Cardiac muscle cell (in vitro differentiated cells and primary cell): ENCODE measurements at regions not wholly inside any gene's neighbourhood (a gene's known extent, or its start where the extent isn't known, plus 50 kb on each side); places are given as distances from the start of the nearest gene placed in this dataset.
"Not testable (repeated sequence)": the region's sequence is repeated elsewhere in the genome, so short reads cannot be mapped to it uniquely, and the experiment has no call there.

Source experiments
- DNase-seq, 2 donors: peaks; one replicate each; pipeline versions ENCODE4 v3.0.0 to v3.0.0-alpha.2; 2010 to 2017; ENCODE audit warnings: low read depth in 1 of 2, low spot score in 1 of 2
- H3K27ac ChIP-seq: fragments of 200-600 bp; sonication (generic); 2 replicates; pipeline ENCODE4 v1.5.1; 2016
- H3K27me3 ChIP-seq: fragments of 200-600 bp; sonication (generic); 2 replicates; pipeline ENCODE4 v1.6.0; 2016; ENCODE audit warnings: control low read depth
- H3K36me3 ChIP-seq: fragments of 200-600 bp; sonication (generic); 2 replicates; pipeline ENCODE4 v1.5.1; 2016; ENCODE audit warnings: control low read depth
- H3K4me1 ChIP-seq: fragments of 200-600 bp; sonication (generic); 2 replicates; pipeline ENCODE4 v1.8.1; 2017; ENCODE audit warnings: low read depth, mild to moderate bottlenecking, mixed run types
- H3K4me3 ChIP-seq: fragments of 200-600 bp; sonication (generic); 2 replicates; pipeline ENCODE4 v1.5.1; 2016; ENCODE audit warnings: mild to moderate bottlenecking
- H3K9me3 ChIP-seq: fragments of 200-600 bp; sonication (generic); 2 replicates; pipeline ENCODE4 v1.5.1; 2017; ENCODE audit warnings: low read depth, mild to moderate bottlenecking, control low read depth
- TF ChIP-seq, protein P1 (sequence below): IDR thresholded peaks from 2 replicates; pipeline ENCODE4 v1.5.1; 2012; ENCODE audit warnings: low read depth, mild to moderate bottlenecking, low read length

DNA sequence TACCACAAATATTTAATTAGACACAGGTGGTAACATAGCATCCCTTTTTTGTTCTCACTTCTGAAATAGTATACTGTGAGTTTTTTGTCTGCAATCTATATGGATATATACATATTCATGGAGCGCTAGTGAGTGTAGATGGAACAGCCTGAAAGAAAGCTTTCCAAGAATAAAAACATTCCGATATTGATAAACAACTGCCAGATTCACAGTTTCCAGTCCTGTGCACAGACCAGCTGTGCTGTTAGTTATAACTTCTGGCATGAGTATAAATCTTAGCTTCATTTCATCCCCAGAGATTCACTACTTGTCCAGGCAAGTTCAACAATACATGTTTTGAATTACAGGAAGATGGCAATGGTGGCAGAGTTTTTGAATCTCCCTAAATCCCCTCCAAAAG lies 467.1 kb upstream of the STEAP1 start:
- Histone ChIP-seq H3K4me3 (no peak overlapping the region), H3K4me1 (no peaks in the 10 kb centered on the region), H3K9me3 (no peaks in the 10 kb centered on the region), H3K27ac (no peak overlapping the region), H3K27me3 (no peaks in the 10 kb centered on the region), H3K36me3 (no peaks in the 10 kb centered on the region)
- TF ChIP-seq, protein P1, sequence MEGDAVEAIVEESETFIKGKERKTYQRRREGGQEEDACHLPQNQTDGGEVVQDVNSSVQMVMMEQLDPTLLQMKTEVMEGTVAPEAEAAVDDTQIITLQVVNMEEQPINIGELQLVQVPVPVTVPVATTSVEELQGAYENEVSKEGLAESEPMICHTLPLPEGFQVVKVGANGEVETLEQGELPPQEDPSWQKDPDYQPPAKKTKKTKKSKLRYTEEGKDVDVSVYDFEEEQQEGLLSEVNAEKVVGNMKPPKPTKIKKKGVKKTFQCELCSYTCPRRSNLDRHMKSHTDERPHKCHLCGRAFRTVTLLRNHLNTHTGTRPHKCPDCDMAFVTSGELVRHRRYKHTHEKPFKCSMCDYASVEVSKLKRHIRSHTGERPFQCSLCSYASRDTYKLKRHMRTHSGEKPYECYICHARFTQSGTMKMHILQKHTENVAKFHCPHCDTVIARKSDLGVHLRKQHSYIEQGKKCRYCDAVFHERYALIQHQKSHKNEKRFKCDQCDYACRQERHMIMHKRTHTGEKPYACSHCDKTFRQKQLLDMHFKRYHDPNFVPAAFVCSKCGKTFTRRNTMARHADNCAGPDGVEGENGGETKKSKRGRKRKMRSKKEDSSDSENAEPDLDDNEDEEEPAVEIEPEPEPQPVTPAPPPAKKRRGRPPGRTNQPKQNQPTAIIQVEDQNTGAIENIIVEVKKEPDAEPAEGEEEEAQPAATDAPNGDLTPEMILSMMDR: no peak
- no peak for DNase-seq

DNA sequence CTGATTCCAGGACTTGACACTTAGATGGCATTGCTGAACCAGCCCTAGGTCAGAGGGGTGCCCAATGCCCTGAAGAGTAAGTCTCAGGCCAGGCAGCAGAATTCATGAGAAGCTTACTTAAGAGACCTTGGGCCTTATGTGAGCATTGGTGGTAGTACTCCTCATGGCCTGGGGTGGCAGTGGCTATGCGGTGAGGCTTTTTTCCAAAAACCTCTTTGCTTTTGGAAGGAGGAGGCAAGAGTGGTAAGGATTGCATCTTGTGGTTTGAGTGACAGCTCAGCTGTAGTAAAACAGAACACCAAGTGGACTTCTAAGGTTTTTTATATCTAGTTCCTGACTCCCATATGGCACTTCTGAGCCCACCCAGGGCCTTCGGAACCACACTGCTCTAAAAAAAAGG lies 459.0 kb upstream of the STEAP1 start:
- H3K36me3 ChIP-seq: no peaks in the 10 kb centered on the region
- H3K27me3 ChIP-seq: no peaks in the 10 kb centered on the region
- no peaks in the 10 kb centered on the region for H3K4me1 ChIP-seq
- DNase-seq: no peak
- TF ChIP-seq, protein P1: no peak
- no peaks in the 10 kb centered on the region for H3K9me3 ChIP-seq
- no peak overlapping the region for H3K4me3 ChIP-seq
- H3K27ac ChIP-seq: no peak overlapping the region

DNA sequence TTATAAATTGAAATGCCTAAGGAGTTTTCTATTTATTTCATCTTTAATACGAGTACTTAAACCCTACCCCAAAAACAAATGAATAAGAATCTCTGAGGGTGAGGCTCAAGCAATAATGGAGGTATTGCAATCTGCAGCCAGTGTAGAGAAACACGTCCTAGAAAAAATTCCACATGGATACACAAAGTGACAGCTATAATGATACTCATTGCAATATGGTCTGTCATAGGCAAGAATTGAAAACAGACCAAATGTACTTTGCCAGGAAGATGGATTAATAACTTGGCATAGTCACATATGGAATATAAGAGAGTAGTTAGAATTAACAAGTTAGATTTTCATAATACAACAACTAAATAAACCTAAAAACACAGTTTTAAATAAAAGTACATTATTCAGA lies 440.1 kb upstream of the STEAP1 start:
- Histone ChIP-seq H3K9me3 (no peaks in the 10 kb centered on the region), H3K36me3 (no peaks in the 10 kb centered on the region), H3K4me3 (no peak overlapping the region), H3K27me3 (no peaks in the 10 kb centered on the region), H3K4me1 (no peaks in the 10 kb centered on the region), H3K27ac (no peak overlapping the region)
- no peak for DNase-seq
- TF ChIP-seq, protein P1: no peak

DNA sequence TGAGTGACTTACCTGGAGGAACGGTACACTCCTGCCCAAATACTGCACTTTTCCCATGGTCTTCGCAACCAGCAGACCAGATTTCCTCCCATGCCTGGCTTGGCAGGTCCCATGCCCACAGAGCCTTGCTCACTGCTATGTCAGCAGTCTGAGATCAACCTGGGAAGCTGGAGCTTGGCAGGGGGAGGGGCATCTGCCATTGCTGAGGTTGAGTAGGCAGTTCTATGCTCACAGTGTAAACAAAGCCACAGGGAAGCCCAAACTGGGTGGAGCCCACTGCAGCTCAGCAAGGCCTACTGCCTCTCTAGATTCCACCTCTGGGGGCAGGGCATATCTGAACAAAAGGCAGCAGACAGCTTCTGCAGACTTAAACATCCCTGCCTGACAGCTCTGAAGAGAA lies 435.3 kb upstream of the STEAP1 start:
- not testable (repeated sequence) for H3K4me3 ChIP-seq, H3K36me3 ChIP-seq, H3K27ac ChIP-seq, DNase-seq, H3K27me3 ChIP-seq, H3K4me1 ChIP-seq, H3K9me3 ChIP-seq

DNA sequence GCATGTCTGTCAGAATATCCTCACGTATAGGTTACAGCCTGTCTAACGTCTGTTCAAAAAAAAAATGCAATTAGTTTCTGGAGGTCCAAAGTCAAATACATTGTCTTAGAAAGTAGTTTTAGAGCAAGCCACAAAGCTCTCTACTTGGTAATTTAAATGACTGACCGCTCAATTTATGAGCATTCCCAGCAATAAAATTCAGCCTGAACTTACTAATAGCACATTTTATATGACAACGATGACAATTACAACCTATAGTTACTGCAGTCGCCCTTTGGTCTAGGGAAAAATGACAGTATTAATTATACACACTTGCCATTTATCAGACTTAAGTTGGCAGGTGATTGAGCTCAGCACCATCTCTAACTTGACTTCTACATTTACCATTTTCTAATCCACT lies 425.8 kb upstream of the STEAP1 start:
- no peak overlapping the region for H3K4me3 ChIP-seq
- no peak overlapping the region for H3K27ac ChIP-seq
- no peaks in the 10 kb centered on the region for H3K9me3 ChIP-seq
- no peaks in the 10 kb centered on the region for H3K27me3 ChIP-seq
- TF ChIP-seq, protein P1: no peak
- no peaks in the 10 kb centered on the region for H3K36me3 ChIP-seq
- DNase-seq: no peak
- no peaks in the 10 kb centered on the region for H3K4me1 ChIP-seq

DNA sequence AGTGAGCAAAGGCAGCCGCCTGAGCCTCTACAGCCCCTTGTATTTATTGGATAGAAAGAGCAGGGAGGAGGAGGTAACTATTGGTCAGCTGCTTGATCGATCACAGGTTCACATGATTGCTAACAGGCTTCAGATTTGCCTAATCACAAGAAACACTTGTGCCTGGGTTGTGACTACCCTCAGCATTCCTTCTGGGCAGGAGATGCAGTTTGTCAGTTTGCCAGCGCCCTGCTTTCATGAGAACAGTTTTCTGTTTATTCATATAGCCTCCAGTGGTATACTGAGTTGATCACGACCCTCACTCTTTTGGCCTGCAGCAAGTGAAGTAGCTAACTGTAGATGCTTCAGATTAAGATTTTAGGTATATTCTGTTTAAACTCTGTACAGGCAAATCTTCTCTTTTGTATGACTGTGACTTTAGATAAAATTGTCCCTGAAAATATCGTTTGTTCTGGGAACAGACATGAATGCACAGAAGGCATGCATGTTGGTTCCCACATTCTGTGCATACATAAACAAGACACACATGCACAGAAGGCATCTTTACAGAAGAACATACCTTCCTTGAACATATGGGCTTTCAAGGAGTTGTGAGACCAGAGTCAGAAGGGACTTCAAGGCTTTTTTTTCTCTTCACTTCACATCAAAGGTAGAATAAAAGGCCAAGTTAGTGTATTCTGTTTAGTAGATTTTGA lies 422.4 kb upstream of the STEAP1 start:
- H3K4me3 ChIP-seq: no peak overlapping the region
- TF ChIP-seq, protein P1: no peak
- H3K27me3 ChIP-seq: no peaks in the 10 kb centered on the region
- DNase-seq: no peak
- H3K4me1 ChIP-seq: no peaks in the 10 kb centered on the region
- no peaks in the 10 kb centered on the region for H3K9me3 ChIP-seq
- no peaks in the 10 kb centered on the region for H3K36me3 ChIP-seq
- H3K27ac ChIP-seq: no peak overlapping the region
